ENCODE measurements at regions not wholly inside any gene's neighbourhood (a gene's known extent, or its start where the extent isn't known, plus 50 kb on each side); places are given as distances from the start of the nearest gene placed in this dataset.

- no peak for DNase-seq
Observed at GRCh38 chr2:217184242-217184641, 324.4 kb upstream of the TNP1 start.

GRCh38 chr2:217183471-217183870 lies 323.6 kb upstream of the TNP1 start:
- DNase-seq, result no peak

- no peak for DNase-seq
Observed at GRCh38 chr2:217182926-217183325, 323.1 kb upstream of the TNP1 start.

GRCh38 chr2:217181512-217181911 lies 321.6 kb upstream of the TNP1 start:
- DNase-seq, result no peak

- DNase-seq, result no peak
Observed at GRCh38 chr2:217179854-217180253, 320.0 kb upstream of the TNP1 start.

GRCh38 chr2:217178341-217178740 lies 318.5 kb upstream of the TNP1 start:
- no peak for DNase-seq

GRCh38 chr2:217177720-217178119 lies 317.9 kb upstream of the TNP1 start:
- no peak for DNase-seq

GRCh38 chr2:217171874-217172273 lies 312.0 kb upstream of the TNP1 start:
- DNase-seq, result no peak

- no peak for DNase-seq
Observed at GRCh38 chr2:217168496-217168895, 308.6 kb upstream of the TNP1 start.

- DNase-seq, result no peak
Observed at GRCh38 chr2:217167531-217167930, 307.7 kb upstream of the TNP1 start.

- peak in 1 of 5 donors; percentile 6 for DNase-seq
Observed at GRCh38 chr2:217166241-217166850, 306.5 kb upstream of the TNP1 start.

GRCh38 chr2:217165547-217165946 lies 305.7 kb upstream of the TNP1 start:
- no peak for DNase-seq

GRCh38 chr2:217163987-217164386 lies 304.1 kb upstream of the TNP1 start:
- no peak for DNase-seq

- DNase-seq, result peak in 1 of 5 donors; percentile 40
Observed at GRCh38 chr2:217162533-217162932, 302.7 kb upstream of the TNP1 start.

GRCh38 chr2:217160978-217161973 lies 301.4 kb upstream of the TNP1 start:
- DNase-seq, result no peak

GRCh38 chr2:217160103-217160743 lies 300.4 kb upstream of the TNP1 start:
- no peak for DNase-seq

GRCh38 chr2:217158928-217159327 lies 299.1 kb upstream of the TNP1 start:
- no peak for DNase-seq

GRCh38 chr2:217157581-217157980 lies 297.7 kb upstream of the TNP1 start:
- no peak for DNase-seq

GRCh38 chr2:217156801-217157200 lies 296.9 kb upstream of the TNP1 start:
- no peak for DNase-seq

GRCh38 chr2:217154923-217155322 lies 295.1 kb upstream of the TNP1 start:
- DNase-seq, result no peak

GRCh38 chr2:217153510-217153909 lies 293.6 kb upstream of the TNP1 start:
- no peak for DNase-seq

- DNase-seq, result no peak
Observed at GRCh38 chr2:217152831-217153230, 293.0 kb upstream of the TNP1 start.

- DNase-seq, result no peak
Observed at GRCh38 chr2:217151509-217152206, 291.8 kb upstream of the TNP1 start.
